H9 (cell line): ENCODE measurements at regions not wholly inside any gene's neighbourhood (a gene's known extent, or its start where the extent isn't known, plus 50 kb on each side); places are given as distances from the start of the nearest gene placed in this dataset.

Experiments used
- DNase-seq: peaks from one replicate; pipeline ENCODE4 v3.0.0-alpha.2; 2017
- H2AFZ ChIP-seq: one replicate; pipeline ENCODE4 v1.6.1; 2013; ENCODE audit warnings: mild to moderate bottlenecking, low read length, control low read depth, moderate library complexity
- H2AK5ac ChIP-seq: 2 replicates; pipeline ENCODE4 v1.6.1; 2013; ENCODE audit warnings: low read length, control low read depth, mixed read lengths; ENCODE audit not compliant: insufficient read length
- H2BK120ac ChIP-seq: one replicate; pipeline ENCODE4 v1.6.1; 2013; ENCODE audit warnings: low read depth, mild to moderate bottlenecking, low read length, control low read depth, inconsistent platforms; ENCODE audit not compliant: poor library complexity, severe bottlenecking
- H2BK12ac ChIP-seq: 2 replicates; pipeline ENCODE4 v1.6.1; 2013; ENCODE audit warnings: low read length, control low read depth, mixed read lengths, low read depth; ENCODE audit not compliant: insufficient read length
- H2BK15ac ChIP-seq: 2 replicates; pipeline ENCODE4 v1.6.1; 2013; ENCODE audit warnings: low read depth, low read length, control low read depth
- H2BK20ac ChIP-seq: one replicate; pipeline ENCODE4 v1.6.1; 2013; ENCODE audit warnings: low read depth, mild to moderate bottlenecking, low read length, control low read depth, inconsistent platforms; ENCODE audit not compliant: poor library complexity, severe bottlenecking
- H2BK5ac ChIP-seq: 2 replicates; pipeline ENCODE4 v1.6.1; 2013; ENCODE audit warnings: low read length, control low read depth, mixed read lengths; ENCODE audit not compliant: insufficient read length
- H3K14ac ChIP-seq: 2 replicates; pipeline ENCODE4 v1.6.1; 2013; ENCODE audit warnings: low read length, control low read depth; ENCODE audit not compliant: insufficient read depth
- H3K18ac ChIP-seq: 2 replicates; pipeline ENCODE4 v1.6.1; 2013; ENCODE audit warnings: low read depth, mild to moderate bottlenecking, mixed read lengths, low read length, control low read depth; ENCODE audit not compliant: insufficient read length
- H3K23ac ChIP-seq: 2 replicates; pipeline ENCODE4 v1.6.1; 2013; ENCODE audit warnings: low read length, control low read depth, mixed read lengths, low read depth; ENCODE audit not compliant: insufficient read length
- H3K23me2 ChIP-seq: 2 replicates; pipeline ENCODE4 v1.6.1; 2013; ENCODE audit warnings: low read depth, mild to moderate bottlenecking, mixed read lengths, low read length, control low read depth; ENCODE audit not compliant: insufficient read length, poor library complexity, severe bottlenecking
- H3K27ac ChIP-seq: 2 replicates; pipeline ENCODE4 v1.5.1; 2013; ENCODE audit warnings: low read length, control low read depth, mixed read lengths, low read depth; ENCODE audit not compliant: insufficient read length
- H3K27me3 ChIP-seq: 2 replicates; pipeline ENCODE4 v1.6.1; 2013; ENCODE audit warnings: low read length, control low read depth, inconsistent platforms; ENCODE audit not compliant: insufficient read depth
- H3K4ac ChIP-seq: 2 replicates; pipeline ENCODE4 v1.6.1; 2013; ENCODE audit warnings: low read depth, mild to moderate bottlenecking, control low read depth, inconsistent platforms, low read length, moderate library complexity
- H3K4me1 ChIP-seq: 2 replicates; pipeline ENCODE4 v1.6.1; 2013; ENCODE audit warnings: low read length, control low read depth, inconsistent platforms; ENCODE audit not compliant: insufficient read depth
- H3K4me2 ChIP-seq: 2 replicates; pipeline ENCODE4 v1.6.1; 2013; ENCODE audit warnings: low read length, control low read depth, mixed read lengths; ENCODE audit not compliant: insufficient read length, insufficient read depth
- H3K56ac ChIP-seq: 2 replicates; pipeline ENCODE4 v1.6.1; 2013; ENCODE audit warnings: low read depth, mild to moderate bottlenecking, mixed read lengths, low read length, control low read depth; ENCODE audit not compliant: insufficient read length
- H3K79me1 ChIP-seq: 2 replicates; pipeline ENCODE4 v1.6.1; 2013; ENCODE audit warnings: low read depth, mild to moderate bottlenecking, moderate library complexity, low read length, control low read depth, inconsistent platforms; ENCODE audit not compliant: insufficient read depth, poor library complexity, severe bottlenecking
- H3K79me2 ChIP-seq: 2 replicates; pipeline ENCODE4 v1.6.1; 2013; ENCODE audit warnings: low read length, control low read depth, inconsistent platforms; ENCODE audit not compliant: insufficient read depth
- H3K9ac ChIP-seq: 2 replicates; pipeline ENCODE4 v1.6.1; 2013; ENCODE audit warnings: low read length, control low read depth, mixed read lengths; ENCODE audit not compliant: insufficient read length; ENCODE audit errors: extremely low read depth
- H3K9me3 ChIP-seq: one replicate; pipeline ENCODE4 v1.6.1; 2013; ENCODE audit warnings: low read depth, low read length, inconsistent platforms; ENCODE audit not compliant: control insufficient read depth
- H3T11ph ChIP-seq: one replicate; pipeline ENCODE4 v1.6.1; 2013; ENCODE audit warnings: mild to moderate bottlenecking, low read length, control low read depth, inconsistent platforms
- H4K20me1 ChIP-seq: one replicate; pipeline ENCODE4 v1.6.1; 2013; ENCODE audit not compliant: control insufficient read depth, insufficient read length, insufficient read depth
- H4K5ac ChIP-seq: 2 replicates; pipeline ENCODE4 v1.6.1; 2013; ENCODE audit warnings: low read depth, mild to moderate bottlenecking, mixed read lengths, low read length, control low read depth; ENCODE audit not compliant: insufficient read length
- H4K8ac ChIP-seq: replicated peaks from 2 replicates; pipeline ENCODE4 v1.6.1; 2013; ENCODE audit warnings: low read length, control low read depth, mixed read lengths, low read depth; ENCODE audit not compliant: insufficient read length
- H4K91ac ChIP-seq: 2 replicates; pipeline ENCODE4 v1.6.1; 2013; ENCODE audit warnings: low read depth, mild to moderate bottlenecking, moderate library complexity, mixed read lengths, low read length, control low read depth; ENCODE audit not compliant: insufficient read length
- H3K27ac Mint-ChIP-seq, 3 experiments: 2 replicates in 2 of 3; 3 replicates in 1 of 3; pipeline ENCODE4 v1.8.0; 2020 to 2021; ENCODE audit warnings: mixed read lengths in 3 of 3, mild to moderate bottlenecking in 1 of 3, moderate library complexity in 1 of 3
- H3K27me3 Mint-ChIP-seq: 2 replicates; pipeline ENCODE4 v1.8.0; 2021; ENCODE audit warnings: low read depth, mild to moderate bottlenecking, moderate library complexity, mixed read lengths
- H3K36me3 Mint-ChIP-seq, 3 experiments: 2 replicates in 2 of 3; 3 replicates in 1 of 3; pipeline ENCODE4 v1.8.0; 2020 to 2021; ENCODE audit warnings: low read depth in 3 of 3, mixed read lengths in 3 of 3; ENCODE audit not compliant: insufficient read depth in 1 of 3
- H3K4me1 Mint-ChIP-seq, 2 experiments: 2 replicates each; pipeline ENCODE4 v1.8.0; 2020; ENCODE audit warnings: mixed read lengths in 2 of 2
- H3K4me3 Mint-ChIP-seq, 2 experiments: 2 replicates in 1 of 2; 3 replicates in 1 of 2; pipeline ENCODE4 v1.8.0; 2020 to 2021; ENCODE audit warnings: mild to moderate bottlenecking in 2 of 2, mixed read lengths in 2 of 2, moderate library complexity in 1 of 2
- H3K9me3 Mint-ChIP-seq, 2 experiments: 2 replicates in 1 of 2; 3 replicates in 1 of 2; pipeline ENCODE4 v1.8.0; 2020; ENCODE audit warnings: mild to moderate bottlenecking in 2 of 2, mixed read lengths in 2 of 2, moderate library complexity in 1 of 2
- CTCF ChIP-seq: fragments of 200-600 bp; sonication (generic); conservative IDR thresholded peaks from 3 replicates; pipeline ENCODE4 v1.8.0; 2021; ENCODE audit warnings: antibody characterized with exemption, mild to moderate bottlenecking
- whole genome bisulfite sequencing: extraction: QIAGEN DNeasy Blood & Tissue Kit; methylation state at CpG from one replicate; pipeline ENCODE4 v1.1.7; 2013; ENCODE audit warnings: missing lambda C conversion rate, low lambda C conversion rate, mixed read lengths; ENCODE audit not compliant: insufficient read length; ENCODE audit errors: extremely low coverage; 5-methylcytosine and 5-hydroxymethylcytosine counted together

- no peak overlapping the region for H2BK20ac ChIP-seq
- H3K18ac ChIP-seq = no peak overlapping the region
- Mint-ChIP-seq H3K36me3 (no peaks in the 10 kb centered on the region; a peak in 1 of 7 replicates), H3K4me1 (peaks cover 14 to 17% of the 10 kb centered on the region in 2 experiments), H3K27me3 (peaks cover 2% of the 10 kb centered on the region; the same call in 1 of the 2 replicates), H3K4me3 (no peak overlapping the region), H3K9me3 (no peaks in the 10 kb centered on the region), H3K27ac (no peak overlapping the region)
- H2BK5ac ChIP-seq = no peak overlapping the region
- H2AFZ ChIP-seq = no peak overlapping the region
- H2BK15ac ChIP-seq = no peak overlapping the region
- no peak overlapping the region for H3K4me2 ChIP-seq
- no peak overlapping the region for H4K91ac ChIP-seq
- no peaks in the 10 kb centered on the region for H3K27me3 ChIP-seq
- no peak overlapping the region for H2BK120ac ChIP-seq
- H3K23me2 ChIP-seq = no peaks in the 10 kb centered on the region
- no peak overlapping the region for H4K8ac ChIP-seq
- H3K79me2 ChIP-seq = no peaks in the 10 kb centered on the region
- H3K4ac ChIP-seq = no peak overlapping the region
- H3K14ac ChIP-seq = no peak overlapping the region
- H3K9ac ChIP-seq = no peak overlapping the region
- DNase-seq = no peak
- no peak for TF ChIP-seq CTCF
- H3T11ph ChIP-seq = no peak overlapping the region
- no peaks in the 10 kb centered on the region for H3K79me1 ChIP-seq
- H3K27ac ChIP-seq = no peak overlapping the region
- H4K20me1 ChIP-seq = no peaks in the 10 kb centered on the region
- no peaks in the 10 kb centered on the region for H3K9me3 ChIP-seq
- no CpG with 5 or more reads among the region's 5 CpGs for WGBS
- H2BK12ac ChIP-seq = no peak overlapping the region
- no peak overlapping the region for H3K23ac ChIP-seq
- no peak overlapping the region for H2AK5ac ChIP-seq
- H3K4me1 ChIP-seq = no peaks in the 10 kb centered on the region
- no peak overlapping the region for H4K5ac ChIP-seq
- H3K56ac ChIP-seq = no peak overlapping the region
These were observed 74.8 kb downstream of the RIN2 start for GRCh38 chr20:19832875-19833274.
